ENCODE measurements at regions not wholly inside any gene's neighbourhood (a gene's known extent, or its start where the extent isn't known, plus 50 kb on each side); places are given as distances from the start of the nearest gene placed in this dataset.

GRCh38 chr7:131649879-131650278 lies 93.5 kb upstream of the PODXL start:
- TF ChIP-seq, protein P1, sequence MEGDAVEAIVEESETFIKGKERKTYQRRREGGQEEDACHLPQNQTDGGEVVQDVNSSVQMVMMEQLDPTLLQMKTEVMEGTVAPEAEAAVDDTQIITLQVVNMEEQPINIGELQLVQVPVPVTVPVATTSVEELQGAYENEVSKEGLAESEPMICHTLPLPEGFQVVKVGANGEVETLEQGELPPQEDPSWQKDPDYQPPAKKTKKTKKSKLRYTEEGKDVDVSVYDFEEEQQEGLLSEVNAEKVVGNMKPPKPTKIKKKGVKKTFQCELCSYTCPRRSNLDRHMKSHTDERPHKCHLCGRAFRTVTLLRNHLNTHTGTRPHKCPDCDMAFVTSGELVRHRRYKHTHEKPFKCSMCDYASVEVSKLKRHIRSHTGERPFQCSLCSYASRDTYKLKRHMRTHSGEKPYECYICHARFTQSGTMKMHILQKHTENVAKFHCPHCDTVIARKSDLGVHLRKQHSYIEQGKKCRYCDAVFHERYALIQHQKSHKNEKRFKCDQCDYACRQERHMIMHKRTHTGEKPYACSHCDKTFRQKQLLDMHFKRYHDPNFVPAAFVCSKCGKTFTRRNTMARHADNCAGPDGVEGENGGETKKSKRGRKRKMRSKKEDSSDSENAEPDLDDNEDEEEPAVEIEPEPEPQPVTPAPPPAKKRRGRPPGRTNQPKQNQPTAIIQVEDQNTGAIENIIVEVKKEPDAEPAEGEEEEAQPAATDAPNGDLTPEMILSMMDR (conservative IDR thresholded peaks at IDR 0.05; ENCODE audit: control insufficient read depth, insufficient read depth, low read depth, low read length), result no peak
- H3K4me3 ChIP-seq (ENCODE audit: control insufficient read depth, low read depth, low read length), result no peak overlapping the region
- no peak for DNase-seq (ENCODE audit: low read depth)

- H3K4me3 ChIP-seq (ENCODE audit: control insufficient read depth, low read depth, low read length), result no peak overlapping the region
- TF ChIP-seq, protein P1 (conservative IDR thresholded peaks at IDR 0.05; ENCODE audit: control insufficient read depth, insufficient read depth, low read depth, low read length), result no peak
- DNase-seq (ENCODE audit: low read depth), result no peak
These were observed 92.6 kb upstream of the PODXL start for GRCh38 chr7:131649003-131649541.

- DNase-seq (ENCODE audit: low read depth), result no peak
- TF ChIP-seq, protein P1 (conservative IDR thresholded peaks at IDR 0.05; ENCODE audit: control insufficient read depth, insufficient read depth, low read depth, low read length), result no peak
- no peak overlapping the region for H3K4me3 ChIP-seq (ENCODE audit: control insufficient read depth, low read depth, low read length)
These were observed 92.1 kb upstream of the PODXL start for GRCh38 chr7:131648491-131648890.

DNA sequence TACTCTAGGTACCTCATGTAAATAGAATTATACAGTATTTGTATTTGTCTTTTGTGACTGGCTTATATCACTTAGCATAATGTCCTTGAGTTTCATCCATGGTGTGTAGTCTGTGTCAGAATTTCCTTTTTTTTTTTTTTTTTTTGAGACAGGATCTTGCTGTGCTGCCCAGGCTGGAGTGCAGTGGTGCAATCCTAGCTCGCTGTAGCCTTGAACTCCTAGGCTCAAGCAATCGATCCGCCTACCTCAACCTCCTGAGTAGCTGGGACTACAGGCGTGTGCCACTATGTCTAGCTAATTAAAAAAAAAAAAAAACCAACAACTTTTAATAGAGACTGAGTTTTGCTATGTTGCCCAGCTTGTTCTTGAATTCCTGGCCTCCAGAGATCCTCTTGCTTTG lies 89.8 kb upstream of the PODXL start:
- H3K4me3 ChIP-seq (ENCODE audit: control insufficient read depth, low read depth, low read length), result no peak overlapping the region
- no peak for DNase-seq (ENCODE audit: low read depth)
- TF ChIP-seq, protein P1 (conservative IDR thresholded peaks at IDR 0.05; ENCODE audit: control insufficient read depth, insufficient read depth, low read depth, low read length), result no peak

- no peak overlapping the region for H3K4me3 ChIP-seq (ENCODE audit: control insufficient read depth, low read depth, low read length)
- no peak for DNase-seq (ENCODE audit: low read depth)
- TF ChIP-seq, protein P1 (conservative IDR thresholded peaks at IDR 0.05; ENCODE audit: control insufficient read depth, insufficient read depth, low read depth, low read length), result no peak
These were observed 86.0 kb upstream of the PODXL start for GRCh38 chr7:131642429-131642828.

DNA sequence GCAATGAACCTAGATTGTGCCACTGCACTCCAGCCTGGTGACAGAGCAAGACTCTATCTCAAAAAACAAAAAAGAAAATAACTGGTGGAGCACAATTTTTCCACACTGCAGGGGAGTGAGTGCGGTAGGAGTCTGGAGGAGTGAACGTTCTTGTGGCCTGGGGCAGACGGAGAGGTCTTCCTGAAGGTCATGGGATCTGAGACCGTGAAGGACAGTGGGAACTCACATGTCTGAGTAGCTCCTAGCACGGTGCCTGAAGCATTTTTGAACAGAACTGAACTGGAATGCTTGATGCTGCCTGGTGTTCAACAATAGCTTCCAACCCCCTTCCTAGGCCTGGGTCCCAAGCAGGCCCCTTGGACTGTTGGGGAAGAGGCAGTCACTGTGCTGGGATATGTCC lies 84.3 kb upstream of the PODXL start:
- no peak overlapping the region for H3K4me3 ChIP-seq (ENCODE audit: control insufficient read depth, low read depth, low read length)
- TF ChIP-seq, protein P1 (conservative IDR thresholded peaks at IDR 0.05; ENCODE audit: control insufficient read depth, insufficient read depth, low read depth, low read length), result no peak
- no peak for DNase-seq (ENCODE audit: low read depth)

Measured in fibroblast of mammary gland (primary cell).